NCI-H1694 (cell line): ENCODE measurements at regions not wholly inside any gene's neighbourhood (a gene's known extent, or its start where the extent isn't known, plus 50 kb on each side); places are given as distances from the start of the nearest gene placed in this dataset.

Source experiments
- DNase-seq: peaks from one replicate; lab custom pipeline; 2025; lab: John Stamatoyannopoulos, UW

DNA sequence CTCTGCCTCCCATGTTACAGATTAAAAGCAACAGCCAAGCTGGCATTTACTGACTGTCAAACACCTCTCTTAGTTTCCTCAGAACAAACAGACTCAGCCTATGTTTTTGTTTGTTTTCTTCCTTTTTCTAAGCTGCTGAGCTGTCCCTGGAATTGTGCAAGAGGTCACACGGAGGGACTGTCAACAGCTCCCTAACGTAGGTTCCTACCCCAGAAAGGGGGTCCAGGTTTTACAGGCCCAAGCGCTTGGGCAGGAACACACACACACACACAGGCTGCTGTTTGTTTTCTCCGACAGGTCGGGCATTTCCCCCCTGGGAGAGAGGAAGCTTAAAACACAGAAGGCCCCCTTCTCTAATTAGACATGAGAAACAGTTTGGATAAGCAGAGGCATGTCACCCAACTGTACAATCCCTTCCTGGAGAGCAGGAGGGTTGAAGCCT, 739.6 kb upstream of the TBX3 start:
- DNase-seq = no peak

DNA sequence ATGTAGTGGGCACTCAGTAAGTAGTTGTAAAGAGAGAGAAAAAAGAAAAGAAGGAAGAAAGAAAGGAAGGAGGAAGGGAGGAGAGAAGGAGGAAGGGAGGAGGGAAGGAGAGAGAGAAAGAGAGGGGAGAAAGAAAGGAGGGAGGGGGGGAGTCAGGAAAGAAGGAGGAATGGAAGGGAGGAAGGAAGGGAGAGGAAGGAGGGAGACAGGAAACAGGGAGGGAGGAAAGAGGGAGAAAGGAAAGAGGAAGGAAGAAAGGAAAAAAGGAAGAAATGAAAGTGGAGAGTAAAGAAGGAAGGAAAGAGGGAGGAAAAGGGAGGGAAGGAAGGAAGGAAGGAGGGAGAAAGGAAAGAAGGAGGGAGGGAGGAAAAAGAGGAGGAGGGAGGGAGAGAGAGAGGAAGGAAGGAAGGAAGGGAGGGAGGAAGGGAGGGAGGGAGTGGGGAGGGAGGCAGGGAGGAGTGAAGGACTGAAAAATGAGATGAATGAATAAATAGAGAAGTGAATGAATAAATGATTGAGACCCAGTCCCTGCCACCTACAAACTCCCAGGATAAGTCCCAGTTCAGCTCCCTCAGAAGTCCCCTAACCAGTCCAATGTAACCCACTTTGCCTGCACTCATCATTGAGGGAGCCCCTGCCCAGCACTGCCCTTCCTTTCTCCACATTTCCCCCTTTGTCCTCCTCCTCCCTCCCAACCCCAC, 739.0 kb upstream of the TBX3 start:
- DNase-seq = no peak

DNA sequence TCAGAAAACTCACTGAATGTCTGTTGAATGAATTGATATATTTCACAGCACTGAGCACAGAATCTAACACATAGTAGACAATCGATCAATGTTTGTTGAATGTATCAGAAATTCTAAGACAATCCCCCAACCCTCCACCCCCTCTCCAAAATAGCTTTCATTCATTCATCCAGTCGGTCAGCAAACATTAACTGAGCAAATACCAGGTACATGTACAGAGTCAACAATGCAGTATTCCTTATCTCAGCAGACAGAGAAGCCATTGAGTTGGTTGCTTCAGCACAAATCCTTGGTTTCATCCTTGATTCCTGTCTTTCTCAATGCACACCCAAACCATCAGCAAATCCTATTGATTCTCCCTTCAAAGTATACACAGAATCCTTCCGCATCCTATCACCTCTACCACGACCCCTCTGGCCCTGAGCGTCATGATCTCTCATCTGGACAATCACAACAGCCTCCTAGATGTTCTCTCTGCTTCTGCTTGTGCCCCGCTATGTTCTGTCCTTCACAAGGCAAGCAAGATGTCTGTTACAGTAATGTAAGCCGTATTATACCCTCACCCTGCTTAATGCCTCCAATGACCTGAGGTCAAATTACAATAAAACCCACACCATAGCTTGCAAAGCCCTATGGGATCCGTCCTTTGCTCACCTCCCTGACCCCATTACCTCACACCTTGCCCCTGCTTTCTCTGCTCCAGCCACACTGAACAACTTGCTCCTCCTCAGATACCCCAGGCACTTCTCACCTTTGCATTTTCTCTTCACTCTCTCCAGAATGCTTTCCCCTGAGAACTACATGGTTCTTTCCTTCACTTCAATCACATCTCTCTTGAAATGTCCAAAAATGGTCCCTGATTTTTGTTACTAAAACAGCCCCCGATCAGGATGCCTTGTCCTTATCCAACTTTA, 738.1 kb upstream of the TBX3 start:
- DNase-seq = no peak

DNA sequence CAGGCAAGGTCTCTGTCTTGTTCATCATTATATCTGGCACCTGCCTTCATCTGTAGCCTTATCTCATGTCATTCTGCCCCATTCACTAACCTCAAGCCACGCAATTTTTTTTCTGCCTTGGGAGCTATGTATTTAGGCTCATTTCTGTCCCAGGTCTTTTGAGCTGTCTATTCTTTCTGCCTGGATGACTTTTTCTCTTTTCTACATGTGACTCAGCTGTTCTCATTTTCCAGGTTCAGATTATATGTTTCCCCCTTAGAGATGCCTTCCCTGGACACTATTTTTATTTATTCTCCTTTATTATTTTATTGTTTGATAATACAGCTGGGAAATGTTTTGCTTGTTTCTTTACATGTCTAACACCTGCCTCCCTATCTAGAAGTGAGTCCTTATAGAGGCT, 737.4 kb upstream of the TBX3 start:
- no peak for DNase-seq

DNA sequence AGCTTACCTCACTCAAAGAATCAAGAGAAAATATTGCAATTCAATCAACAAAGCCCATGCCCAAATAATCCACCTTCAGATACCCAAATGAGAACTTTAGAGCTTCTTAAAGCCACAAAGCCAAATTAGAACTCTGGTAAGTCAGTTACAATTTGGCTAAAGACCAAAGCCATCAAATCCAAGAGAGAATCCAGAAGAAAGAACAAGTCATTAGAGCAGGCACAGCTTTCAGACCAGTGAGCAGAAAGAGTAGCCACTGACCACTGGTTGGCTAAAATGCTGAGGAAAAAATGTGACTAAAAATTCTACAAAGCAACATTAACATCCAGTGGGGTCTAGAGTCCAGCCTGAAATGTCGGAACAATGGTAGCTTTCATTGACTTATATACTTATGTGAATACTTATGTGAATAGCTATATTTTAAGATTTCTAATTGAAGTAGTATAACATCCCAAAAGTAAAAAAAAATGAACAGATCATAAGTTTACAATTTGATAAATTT, 735.2 kb upstream of the TBX3 start:
- DNase-seq = no peak

DNA sequence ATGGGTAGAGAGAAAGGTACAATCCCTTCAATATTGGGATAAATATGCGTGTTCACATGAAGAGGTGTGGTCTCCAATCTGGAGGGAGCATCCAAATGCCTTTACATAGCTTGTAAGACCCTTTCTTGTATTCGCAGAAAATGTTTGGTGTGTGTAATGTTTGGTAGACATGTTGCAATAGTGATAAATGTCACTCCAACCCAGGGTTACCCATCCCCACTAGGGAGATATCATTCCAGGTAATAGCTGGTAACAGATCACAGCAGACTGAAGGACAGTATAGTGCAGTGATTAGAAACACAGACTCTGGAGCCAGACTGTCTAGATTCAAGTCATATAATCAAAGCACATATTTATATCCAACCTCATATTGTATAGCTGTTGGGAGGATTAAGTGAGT, 733.6 kb upstream of the TBX3 start:
- no peak for DNase-seq

DNA sequence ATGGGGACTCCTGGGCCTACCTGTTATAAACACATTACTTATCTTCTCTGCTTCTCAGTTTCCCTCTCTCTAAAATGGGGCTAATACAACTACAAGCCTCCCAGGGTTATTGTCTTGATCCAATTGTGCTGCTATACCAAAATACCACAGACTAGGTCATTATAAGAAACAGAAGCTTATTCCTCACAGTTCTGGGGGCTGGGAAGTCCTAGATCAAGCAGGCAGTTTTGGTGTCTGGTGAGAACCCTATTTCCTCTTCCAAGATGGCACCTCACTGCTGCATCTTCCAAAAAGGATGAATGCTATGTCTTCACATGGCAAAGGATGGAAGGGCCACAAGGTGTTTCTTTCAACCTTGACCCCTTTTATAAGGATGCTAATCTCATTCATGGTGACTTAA, 732.9 kb upstream of the TBX3 start:
- no peak for DNase-seq

DNA sequence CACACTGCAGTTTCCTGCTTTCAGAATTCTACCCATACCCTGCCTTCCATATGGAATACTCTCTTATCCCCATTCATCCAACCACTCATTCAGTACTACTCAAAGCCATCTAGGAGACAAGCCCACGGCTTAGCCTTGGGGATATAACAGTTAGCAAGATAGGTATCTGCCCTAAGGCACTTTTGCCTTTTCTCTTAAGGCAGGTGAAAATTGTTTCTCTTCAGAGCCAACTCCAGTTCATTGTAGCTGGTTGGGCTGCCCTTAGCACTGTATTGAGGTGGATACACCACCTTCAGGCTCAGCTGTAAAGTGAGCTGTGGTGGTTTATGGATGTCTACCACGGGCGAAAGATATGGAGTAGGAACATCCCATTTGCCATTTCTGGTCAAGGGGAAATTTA, 729.7 kb upstream of the TBX3 start:
- DNase-seq = no peak

DNA sequence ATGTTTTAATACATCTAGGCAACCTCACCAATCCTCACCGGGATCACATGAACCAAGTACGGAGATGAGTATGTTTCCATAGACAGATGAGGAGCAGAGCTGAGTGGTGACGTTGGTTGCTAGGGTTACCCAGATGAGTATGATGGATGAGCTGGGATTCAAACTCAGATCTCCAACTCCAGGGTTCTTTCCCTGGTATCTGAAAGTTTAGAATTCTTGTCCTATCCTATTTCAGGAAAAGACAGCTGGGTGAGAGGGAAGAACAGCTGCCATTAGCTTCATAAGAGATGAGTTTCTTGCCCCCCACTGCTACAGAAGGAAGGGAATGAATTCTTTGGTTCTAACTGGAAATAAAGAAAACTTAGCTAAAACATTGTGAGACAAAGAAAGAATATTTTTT, 728.9 kb upstream of the TBX3 start:
- DNase-seq = no peak

DNA sequence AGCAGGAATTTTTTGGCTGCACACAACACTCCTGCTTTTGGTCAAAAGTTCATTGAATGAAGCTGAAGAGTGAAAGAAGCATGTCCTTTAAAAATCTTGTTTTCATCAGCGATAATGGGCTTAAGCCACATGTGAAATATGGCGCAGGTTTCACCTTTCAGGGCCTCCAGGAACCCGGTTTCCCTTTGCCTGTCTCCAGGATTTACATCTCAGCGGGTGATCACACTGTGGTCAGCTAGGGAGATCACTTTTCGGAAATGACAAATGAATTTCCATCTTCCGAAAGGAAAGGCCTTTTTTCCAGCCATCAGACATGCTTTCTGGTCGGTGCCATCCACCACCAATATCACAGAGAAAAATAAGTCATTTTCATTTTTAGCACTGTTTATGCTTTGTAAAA, 727.1 kb upstream of the TBX3 start:
- no peak for DNase-seq

DNA sequence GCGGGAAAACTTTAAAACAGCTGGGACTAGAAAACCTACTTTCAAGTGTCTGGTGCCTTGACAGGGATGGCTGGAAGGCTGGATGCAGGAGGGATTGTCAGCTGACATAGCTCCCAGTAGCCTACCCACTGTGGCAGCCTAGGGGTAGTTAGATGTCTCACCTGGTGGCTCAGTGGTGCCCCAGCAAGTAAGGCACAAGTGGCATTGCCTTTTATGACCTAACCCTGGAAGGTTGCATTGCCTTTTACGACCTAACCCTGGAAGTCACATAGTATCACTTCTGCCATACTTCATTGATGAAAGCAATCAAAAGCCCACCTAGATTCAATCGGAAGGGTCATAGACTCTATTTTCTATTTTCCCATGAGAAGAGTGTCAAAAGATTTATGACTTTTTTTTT, 724.7 kb upstream of the TBX3 start:
- no peak for DNase-seq

DNA sequence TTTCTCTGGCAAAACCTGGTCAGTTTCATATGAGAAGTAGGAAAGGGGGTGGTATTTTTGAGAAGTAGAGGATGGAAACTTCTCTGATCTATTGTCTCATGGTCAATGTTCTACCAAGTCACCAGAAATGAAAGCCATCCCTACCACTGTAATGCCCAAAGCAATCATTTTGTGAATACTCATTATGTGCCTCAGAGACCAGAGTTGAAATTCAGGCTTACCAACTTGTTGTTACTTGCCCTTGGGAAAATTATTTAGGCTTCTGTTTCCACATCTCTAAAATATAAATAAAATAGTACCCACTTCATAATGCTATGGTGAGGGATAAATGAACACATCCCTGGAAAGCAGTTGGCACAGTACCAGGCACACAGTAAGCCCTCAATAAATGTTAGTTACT, 723.7 kb upstream of the TBX3 start:
- DNase-seq = no peak

DNA sequence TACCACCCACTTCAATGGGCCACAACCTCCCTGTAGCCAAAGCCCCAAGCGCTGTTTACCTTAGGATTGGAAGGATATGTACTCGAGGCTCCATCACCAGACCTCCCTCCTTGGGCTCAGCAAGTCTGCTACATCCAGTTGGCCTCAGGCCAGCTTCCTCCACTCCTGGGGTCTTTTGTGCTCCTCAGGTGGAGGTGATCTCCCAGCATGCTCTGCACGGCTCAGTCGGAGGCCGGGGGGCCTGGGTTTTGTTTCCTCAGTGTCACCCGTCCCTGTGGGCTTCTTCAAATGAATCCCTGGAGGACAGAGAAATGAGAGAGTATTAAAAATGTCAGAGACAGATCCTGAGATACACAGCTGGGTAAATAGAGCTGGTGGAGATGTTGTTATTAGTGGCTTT, 723.1 kb upstream of the TBX3 start:
- DNase-seq = no peak

DNA sequence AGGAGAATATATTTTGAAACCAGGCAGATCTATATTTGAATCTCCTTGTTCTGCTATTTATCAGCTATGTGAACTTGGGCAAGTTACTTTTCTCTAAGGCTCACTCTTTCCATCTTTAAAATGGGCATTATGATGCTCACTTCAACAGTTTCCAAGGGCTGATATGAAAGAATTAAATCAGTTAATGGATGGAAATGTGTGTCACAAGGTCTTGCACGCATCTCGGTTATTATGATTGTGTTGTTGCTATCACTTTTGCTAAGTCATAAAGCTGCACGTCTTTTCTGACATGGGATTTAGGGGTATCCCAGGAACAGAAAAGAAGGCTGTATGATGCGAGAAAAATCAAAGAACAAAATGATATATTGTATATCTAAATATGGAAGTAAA, 721.5 kb upstream of the TBX3 start:
- no peak for DNase-seq

DNA sequence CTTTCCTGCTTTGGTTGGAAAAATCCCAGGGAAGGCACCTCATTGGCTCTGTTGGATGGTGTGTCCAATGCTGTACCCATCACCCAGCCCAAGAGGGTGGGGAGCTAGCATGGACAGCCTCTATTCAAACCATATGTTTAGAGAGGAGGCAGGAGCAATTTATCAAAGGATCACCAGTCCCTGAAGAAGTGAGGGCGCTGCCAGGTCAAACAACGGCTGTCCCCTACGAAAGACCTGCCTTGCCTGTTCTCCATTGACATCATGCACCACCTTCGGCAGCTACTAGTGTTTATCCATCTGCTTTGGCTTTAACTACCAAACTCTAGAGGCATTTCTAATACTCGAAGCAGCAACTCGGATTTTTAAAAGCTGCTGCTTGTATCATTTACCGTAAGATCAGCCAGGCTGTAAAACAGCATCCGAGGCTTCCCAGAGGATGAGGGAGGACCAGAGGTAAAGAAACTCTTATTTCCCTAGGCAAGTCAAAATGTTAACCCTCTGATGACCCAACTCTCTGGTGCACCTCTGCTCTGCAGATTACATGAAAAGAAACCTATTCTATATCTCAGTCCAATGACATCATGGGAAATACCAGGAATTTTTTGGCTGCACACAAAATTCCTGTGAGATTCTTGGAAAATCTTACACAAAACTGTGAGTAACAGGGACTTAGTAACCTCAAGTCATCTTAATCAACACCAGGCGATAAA, 720.9 kb upstream of the TBX3 start:
- no peak for DNase-seq

DNA sequence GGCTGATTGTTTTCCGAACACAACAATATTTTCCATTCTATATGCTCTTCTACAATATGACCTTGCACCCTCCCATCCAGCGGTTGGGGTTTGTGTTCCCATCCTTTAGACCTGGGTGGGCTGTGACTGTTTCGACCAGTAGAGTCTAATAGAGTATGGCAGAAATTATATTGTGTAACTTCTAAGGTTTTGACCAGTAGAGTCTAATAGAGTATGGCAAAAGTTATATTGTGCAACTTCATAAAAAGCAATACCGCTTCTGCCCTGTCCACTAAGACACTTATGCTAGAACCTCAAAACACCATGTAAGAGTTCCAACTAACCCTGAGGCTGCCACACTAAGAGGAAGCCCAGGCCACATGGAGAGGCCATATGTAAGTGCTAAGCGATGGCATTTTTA, 719.7 kb upstream of the TBX3 start:
- DNase-seq = no peak

DNA sequence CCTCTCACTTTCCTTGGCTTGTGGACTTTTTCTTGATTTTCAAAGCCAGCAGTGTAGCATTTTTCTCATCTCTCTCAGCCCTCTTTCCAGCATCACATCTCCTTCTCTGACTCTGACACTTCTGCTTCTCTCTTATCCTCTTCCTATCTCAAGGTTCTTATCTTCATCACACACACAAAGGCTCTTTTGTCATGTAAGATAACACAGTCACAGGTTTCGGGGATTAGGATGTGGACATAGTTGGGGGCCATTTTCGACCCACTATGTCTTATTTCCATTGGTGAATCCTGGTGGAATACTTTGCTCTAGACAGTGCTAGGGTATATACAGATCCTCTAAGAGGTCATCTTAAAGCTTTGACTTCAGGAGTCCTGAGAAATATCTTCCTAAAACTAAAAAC, 719.3 kb upstream of the TBX3 start:
- DNase-seq = no peak

DNA sequence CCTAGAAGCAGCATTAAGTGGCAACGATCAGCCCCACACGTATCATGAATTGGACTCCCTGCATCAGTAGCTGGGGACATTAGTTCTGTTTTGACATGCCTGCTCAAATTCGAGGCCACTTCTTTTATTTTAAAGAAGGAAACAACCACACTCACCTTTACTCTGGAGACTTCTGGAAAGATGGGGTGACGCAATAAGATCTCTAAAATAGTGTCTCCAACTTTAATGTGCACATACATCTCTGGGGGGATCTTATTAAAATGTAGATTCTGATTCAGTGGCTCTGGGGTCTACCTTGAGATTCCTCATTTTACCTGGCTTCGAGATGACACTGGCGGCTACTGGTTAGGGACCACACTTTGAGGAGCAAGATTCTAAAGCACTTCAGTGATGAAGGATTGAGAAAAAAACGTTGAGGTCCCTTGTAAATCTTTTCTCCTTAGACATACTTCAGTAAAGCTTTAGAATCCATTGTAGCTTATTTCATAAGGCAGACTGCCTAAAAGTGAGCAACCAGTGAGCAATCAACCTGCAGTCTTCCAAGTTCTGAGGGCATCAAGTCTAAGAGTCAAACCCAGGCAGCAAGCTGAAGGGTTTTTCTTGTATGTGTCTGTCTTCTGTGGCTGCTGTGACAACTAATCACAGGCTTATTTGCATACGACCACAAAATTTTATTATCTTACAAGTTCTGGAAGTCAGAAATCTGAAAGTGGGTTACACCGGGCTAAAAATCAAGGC, 718.6 kb upstream of the TBX3 start:
- DNase-seq = no peak

DNA sequence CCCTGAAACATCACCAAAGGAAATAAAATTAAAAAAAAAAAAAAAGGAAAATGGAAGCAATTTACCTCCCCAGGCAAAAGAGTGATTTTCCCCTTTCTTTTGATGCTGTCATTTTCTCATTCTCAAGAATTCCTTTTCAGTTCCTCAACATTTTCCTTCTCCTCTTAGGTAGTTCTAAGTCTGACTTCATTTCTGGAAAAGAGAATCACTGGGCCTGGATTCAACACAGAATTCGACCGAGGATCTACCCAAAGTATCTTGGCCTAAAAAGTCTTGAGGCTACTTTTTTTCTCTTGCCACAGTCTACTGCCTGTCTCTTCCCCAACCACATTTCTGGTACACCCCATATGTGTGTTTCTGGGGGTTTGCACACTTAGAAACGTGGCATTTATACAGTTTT, 717.8 kb upstream of the TBX3 start:
- no peak for DNase-seq

DNA sequence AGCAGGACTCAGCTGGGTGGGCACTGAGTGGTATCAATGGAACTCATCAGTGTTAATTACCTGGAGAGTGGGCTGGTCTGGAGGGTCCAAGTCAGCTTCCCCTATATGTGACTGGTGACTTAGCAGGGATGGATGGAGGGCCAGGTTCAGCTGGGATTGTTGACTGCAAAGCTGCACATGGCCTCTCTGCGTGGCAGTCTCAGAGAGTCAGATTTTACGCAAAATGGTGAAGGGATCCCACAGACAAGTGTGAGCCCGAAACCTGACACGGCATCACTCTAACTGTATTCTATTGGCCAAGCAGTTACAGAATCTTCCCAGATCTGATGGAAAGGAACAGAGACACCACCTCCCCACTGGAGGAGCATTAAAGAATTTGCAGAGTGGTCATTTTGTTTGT, 716.0 kb upstream of the TBX3 start:
- no peak for DNase-seq

DNA sequence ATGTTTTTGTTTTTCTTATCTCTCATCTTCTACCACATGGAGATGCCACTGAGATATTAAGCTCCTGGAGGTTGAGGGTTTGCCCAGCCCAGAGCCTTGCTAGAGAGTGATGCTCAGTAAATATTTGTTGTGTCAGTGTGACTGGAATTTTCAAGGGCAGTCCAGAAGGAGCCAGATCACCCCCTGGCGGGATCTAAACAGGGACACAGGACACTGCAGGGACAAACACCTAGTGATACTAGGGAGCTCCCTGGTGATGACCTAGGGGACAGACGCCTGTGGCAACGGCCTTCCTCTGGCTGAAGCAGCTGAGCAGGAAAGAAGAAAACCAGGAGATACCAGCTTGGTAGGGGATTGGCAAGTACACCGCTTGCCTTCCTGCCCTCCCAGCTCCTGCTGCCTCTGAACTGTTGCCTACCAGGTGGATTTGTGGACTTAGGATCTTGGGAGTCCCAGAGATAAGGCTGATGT, 714.4 kb upstream of the TBX3 start:
- no peak for DNase-seq

DNA sequence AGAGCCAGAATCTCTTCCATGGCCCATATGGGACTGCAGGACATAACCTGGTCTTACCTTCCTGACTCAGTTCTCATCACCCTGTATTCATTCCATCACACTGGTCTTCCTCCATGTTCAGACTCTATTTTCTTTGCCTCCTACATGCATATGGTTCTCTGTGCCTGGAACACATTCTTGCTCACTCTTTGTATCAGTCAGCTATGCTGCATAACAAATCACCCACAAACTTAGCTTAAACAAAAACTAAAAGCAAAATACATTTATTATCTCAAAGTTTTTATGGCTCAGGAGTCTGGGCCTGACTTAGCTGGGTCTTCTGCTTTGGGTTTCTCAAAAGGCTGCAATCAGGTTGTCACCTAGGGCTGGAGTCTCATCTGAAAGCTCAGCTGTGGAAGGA, 712.6 kb upstream of the TBX3 start:
- no peak for DNase-seq
